Caco-2 (cell line): ENCODE measurements at regions not wholly inside any gene's neighbourhood (a gene's known extent, or its start where the extent isn't known, plus 50 kb on each side); places are given as distances from the start of the nearest gene placed in this dataset.

Source experiments
- BruUV-seq: library from RNA; stranded (reverse); fragments of 400-500 nt; replicated peaks from 2 replicates; lab custom pipeline; 2021; lab: Mats Ljungman, UMichigan
- CTCF ChIA-PET: fragments of 300-600 bp; sonication (Branson Sonifier 250); formaldehyde crosslinking; loops from one replicate; lab custom pipeline; 2022; ENCODE audit warnings: antibody characterized with exemption; lab: Charles Lee
- POLR2A ChIA-PET: fragments of 300-600 bp; sonication (Branson Sonifier 250); formaldehyde crosslinking; loops from one replicate; lab custom pipeline; 2022; ENCODE audit warnings: antibody characterized with exemption; lab: Charles Lee
- DNase-seq, 2 experiments: peaks; one replicate each; pipeline versions ENCODE4 v3.0.0 to v3.0.0-alpha.2; 2020 to 2022
- H3K27me3 ChIP-seq: replicated peaks from 2 replicates; pipeline ENCODE4 v1.6.0; 2011; ENCODE audit warnings: low read length; ENCODE audit not compliant: control insufficient read depth, insufficient read depth
- H3K36me3 ChIP-seq: 2 replicates; pipeline ENCODE4 v1.5.1; 2011; ENCODE audit warnings: low read length; ENCODE audit not compliant: control insufficient read depth, insufficient read depth
- H3K4me1 ChIP-seq: fragments of 250-450 bp; sonication (Bioruptor Pico); 2 replicates; pipeline ENCODE4 v1.5.1; 2020; ENCODE audit warnings: mild to moderate bottlenecking
- H3K4me3 ChIP-seq: 2 replicates; pipeline ENCODE4 v1.5.1; 2011; ENCODE audit warnings: low read depth, mild to moderate bottlenecking, control low read depth, low read length
- H3K9me3 ChIP-seq: fragments of 250-450 bp; sonication (Bioruptor Pico); 2 replicates; pipeline ENCODE4 v1.5.1; 2020; ENCODE audit warnings: mild to moderate bottlenecking, moderate library complexity
- H3K27ac Mint-ChIP-seq: one replicate; pipeline ENCODE4 v1.8.0; 2022; ENCODE audit warnings: mixed read lengths; ENCODE audit not compliant: unreplicated experiment
- H3K27me3 Mint-ChIP-seq: one replicate; pipeline ENCODE4 v1.8.0; 2022; ENCODE audit warnings: mixed read lengths; ENCODE audit not compliant: insufficient read depth, unreplicated experiment
- H3K36me3 Mint-ChIP-seq: one replicate; pipeline ENCODE4 v1.8.0; 2022; ENCODE audit warnings: mild to moderate bottlenecking, mixed read lengths; ENCODE audit not compliant: insufficient read depth, unreplicated experiment
- H3K4me1 Mint-ChIP-seq: one replicate; pipeline ENCODE4 v1.8.0; 2022; ENCODE audit warnings: low read depth, mixed read lengths; ENCODE audit not compliant: unreplicated experiment
- H3K4me3 Mint-ChIP-seq: one replicate; pipeline ENCODE4 v1.8.0; 2022; ENCODE audit warnings: mild to moderate bottlenecking, moderate library complexity, mixed read lengths; ENCODE audit not compliant: unreplicated experiment
- H3K9me3 Mint-ChIP-seq: one replicate; pipeline ENCODE4 v1.8.0; 2022; ENCODE audit warnings: mixed read lengths; ENCODE audit not compliant: unreplicated experiment
- CTCF ChIP-seq, 2 experiments: fragments of 200-600 bp in 1 of 2; IDR thresholded peaks; 1 replicate in 1 of 2; 2 replicates in 1 of 2; pipeline versions ENCODE4 v1.5.1 to v1.8.0; 2011 to 2022; ENCODE audit warnings: antibody characterized with exemption in 1 of 2, control low read depth in 1 of 2, inconsistent platforms in 1 of 2, low read depth in 1 of 2, low read length in 1 of 2, mild to moderate bottlenecking in 1 of 2, moderate library complexity in 1 of 2; ENCODE audit not compliant: insufficient read depth in 1 of 2, severe bottlenecking in 1 of 2, unreplicated experiment in 1 of 2
- intact Hi-C: fragments of 100-400 bp; cut with micrococcal nuclease; formaldehyde crosslinking; loops from one replicate; pipeline ENCODE4 v1.10.0; 2022; ENCODE audit not compliant: unreplicated experiment

GRCh38 chr12:97385121-97385520 lies 77.5 kb upstream of the RMST start:
- DNase-seq: no peak
- H3K4me3 ChIP-seq: no peak overlapping the region
- no peaks in the 10 kb centered on the region for H3K27me3 Mint-ChIP-seq
- no peaks in the 10 kb centered on the region for H3K9me3 Mint-ChIP-seq
- H3K36me3 ChIP-seq: no peaks in the 10 kb centered on the region
- H3K4me1 Mint-ChIP-seq: peaks cover 7% of the 10 kb centered on the region
- no peak for TF ChIP-seq CTCF (IDR thresholded peaks at IDR 0.05; ENCODE audit: insufficient read depth in 1 of 2, low read depth in 1 of 2, low read length in 1 of 2, severe bottlenecking in 1 of 2, unreplicated experiment in 1 of 2)
- H3K27me3 ChIP-seq: no peaks in the 10 kb centered on the region
- no TSS peak for BruUV-seq
- CTCF ChIA-PET: no interaction called here
- H3K9me3 ChIP-seq: no peaks in the 10 kb centered on the region
- POLR2A ChIA-PET: no interaction called here
- H3K36me3 Mint-ChIP-seq: no peaks in the 10 kb centered on the region
- H3K4me3 Mint-ChIP-seq: no peak overlapping the region
- H3K27ac Mint-ChIP-seq: no peak overlapping the region
- H3K4me1 ChIP-seq: peaks cover 8% of the 10 kb centered on the region; the same call in 1 of the 2 replicates
- intact Hi-C loops: no loop called here

GRCh38 chr12:97386133-97386581 lies 76.4 kb upstream of the RMST start:
- no peak overlapping the region for H3K27ac Mint-ChIP-seq
- no peak for TF ChIP-seq CTCF (IDR thresholded peaks at IDR 0.05; ENCODE audit: insufficient read depth in 1 of 2, low read depth in 1 of 2, low read length in 1 of 2, severe bottlenecking in 1 of 2, unreplicated experiment in 1 of 2)
- H3K27me3 Mint-ChIP-seq: no peaks in the 10 kb centered on the region
- Histone ChIP-seq H3K4me1 (peaks cover 8% of the 10 kb centered on the region; the same call in 1 of the 2 replicates), H3K9me3 (no peaks in the 10 kb centered on the region), H3K36me3 (no peaks in the 10 kb centered on the region), H3K4me3 (no peak overlapping the region), H3K27me3 (no peaks in the 10 kb centered on the region)
- POLR2A ChIA-PET: no interaction called here
- no TSS peak for BruUV-seq
- intact Hi-C loops: no loop called here
- H3K9me3 Mint-ChIP-seq: no peaks in the 10 kb centered on the region
- CTCF ChIA-PET: no interaction called here
- no peak overlapping the region for H3K4me3 Mint-ChIP-seq
- H3K36me3 Mint-ChIP-seq: no peaks in the 10 kb centered on the region
- peak; percentile 40 to 41 for DNase-seq
- H3K4me1 Mint-ChIP-seq: peaks cover 7% of the 10 kb centered on the region

- BruUV-seq: no TSS peak
- intact Hi-C loops: no loop called here
- peaks cover 8% of the 10 kb centered on the region; the same call in 1 of the 2 replicates for H3K4me1 ChIP-seq
- no peaks in the 10 kb centered on the region for H3K27me3 Mint-ChIP-seq
- CTCF ChIA-PET: no interaction called here
- H3K27me3 ChIP-seq: no peaks in the 10 kb centered on the region
- no peaks in the 10 kb centered on the region for H3K9me3 Mint-ChIP-seq
- no peak for DNase-seq
- no peaks in the 10 kb centered on the region for H3K36me3 Mint-ChIP-seq
- no peak overlapping the region for H3K27ac Mint-ChIP-seq
- no peak overlapping the region for H3K4me3 Mint-ChIP-seq
- no peaks in the 10 kb centered on the region for H3K36me3 ChIP-seq
- H3K4me3 ChIP-seq: no peak overlapping the region
- no peak for TF ChIP-seq CTCF (IDR thresholded peaks at IDR 0.05; ENCODE audit: insufficient read depth in 1 of 2, low read depth in 1 of 2, low read length in 1 of 2, severe bottlenecking in 1 of 2, unreplicated experiment in 1 of 2)
- H3K4me1 Mint-ChIP-seq: peaks cover 7% of the 10 kb centered on the region
- POLR2A ChIA-PET: no interaction called here
- H3K9me3 ChIP-seq: no peaks in the 10 kb centered on the region
Observed at GRCh38 chr12:97387844-97388243, 74.8 kb upstream of the RMST start.
